Muscle layer of colon (tissue), 2 donors: ENCODE measurements at regions not wholly inside any gene's neighbourhood (a gene's known extent, or its start where the extent isn't known, plus 50 kb on each side); places are given as distances from the start of the nearest gene placed in this dataset.
"Not testable (repeated sequence)": the region's sequence is repeated elsewhere in the genome, so short reads cannot be mapped to it uniquely, and the experiment has no call there.

Source experiments
- H3K27ac ChIP-seq: one replicate; pipeline ENCODE4 v1.7.0; 2013; ENCODE audit warnings: low read depth, mild to moderate bottlenecking, low read length, moderate library complexity
- H3K27me3 ChIP-seq, 2 donors: one replicate each; pipeline ENCODE4 v1.7.0; 2013; ENCODE audit warnings: low read length in 2 of 2, mild to moderate bottlenecking in 2 of 2; ENCODE audit not compliant: insufficient read depth in 2 of 2, control insufficient read depth in 1 of 2
- H3K36me3 ChIP-seq: one replicate; pipeline ENCODE4 v1.7.0; 2013; ENCODE audit warnings: mild to moderate bottlenecking, low read length; ENCODE audit not compliant: insufficient read depth
- H3K4me1 ChIP-seq: one replicate; pipeline ENCODE4 v1.7.0; 2013; ENCODE audit warnings: mild to moderate bottlenecking, low read length; ENCODE audit not compliant: insufficient read depth
- H3K4me3 ChIP-seq, 2 donors: one replicate each; pipeline ENCODE4 v1.7.0; 2013; ENCODE audit warnings: low read length in 2 of 2, low read depth in 1 of 2, mild to moderate bottlenecking in 1 of 2, moderate library complexity in 1 of 2
- H3K9ac ChIP-seq: one replicate; pipeline ENCODE4 v1.7.0; 2013; ENCODE audit warnings: low read length
- H3K9me3 ChIP-seq: one replicate; pipeline ENCODE4 v1.7.0; 2013; ENCODE audit warnings: mild to moderate bottlenecking, low read length
- donor health status: abdominal sarcoma.
- donor health status: Adenocarcinoma of cecum.

- no peak overlapping the region for H3K27ac ChIP-seq
- no peak overlapping the region for H3K9ac ChIP-seq
- no peak overlapping the region for H3K4me3 ChIP-seq
- H3K36me3 ChIP-seq, result no peaks in the 10 kb centered on the region
- no peaks in the 10 kb centered on the region for H3K27me3 ChIP-seq
- H3K4me1 ChIP-seq, result no peaks in the 10 kb centered on the region
- H3K9me3 ChIP-seq, result no peaks in the 10 kb centered on the region
Measured at GRCh38 chr5:118070041-118070440, 918.3 kb downstream of the DTWD2 start.

GRCh38 chr5:118069452-118069851, 918.9 kb downstream of the DTWD2 start:
- no peak overlapping the region for H3K27ac ChIP-seq
- no peak overlapping the region for H3K9ac ChIP-seq
- no peaks in the 10 kb centered on the region for H3K36me3 ChIP-seq
- H3K9me3 ChIP-seq, result no peaks in the 10 kb centered on the region
- H3K4me3 ChIP-seq, result no peak overlapping the region
- no peaks in the 10 kb centered on the region for H3K4me1 ChIP-seq
- H3K27me3 ChIP-seq, result no peaks in the 10 kb centered on the region

- H3K9ac ChIP-seq, result no peak overlapping the region
- no peaks in the 10 kb centered on the region for H3K27me3 ChIP-seq
- no peak overlapping the region for H3K4me3 ChIP-seq
- no peaks in the 10 kb centered on the region for H3K36me3 ChIP-seq
- H3K9me3 ChIP-seq, result no peaks in the 10 kb centered on the region
- no peaks in the 10 kb centered on the region for H3K4me1 ChIP-seq
- H3K27ac ChIP-seq, result no peak overlapping the region
Measured at GRCh38 chr5:118068886-118069285, 919.5 kb downstream of the DTWD2 start.

GRCh38 chr5:118063836-118064235, 924.5 kb downstream of the DTWD2 start:
- not testable (repeated sequence) for H3K36me3 ChIP-seq, H3K9ac ChIP-seq, H3K27me3 ChIP-seq, H3K9me3 ChIP-seq, H3K27ac ChIP-seq, H3K4me1 ChIP-seq, H3K4me3 ChIP-seq

- Histone ChIP-seq H3K27ac (no peak overlapping the region), H3K36me3 (no peaks in the 10 kb centered on the region), H3K4me3 (no peak overlapping the region), H3K4me1 (no peaks in the 10 kb centered on the region), H3K27me3 (no peaks in the 10 kb centered on the region), H3K9me3 (no peaks in the 10 kb centered on the region), H3K9ac (no peak overlapping the region)
Measured at GRCh38 chr5:118060833-118061232, 927.5 kb downstream of the DTWD2 start.

GRCh38 chr5:118052503-118052902, 935.8 kb downstream of the DTWD2 start:
- Histone ChIP-seq H3K9me3 (no peaks in the 10 kb centered on the region), H3K36me3 (no peaks in the 10 kb centered on the region), H3K27ac (no peak overlapping the region), H3K27me3 (no peaks in the 10 kb centered on the region), H3K9ac (no peak overlapping the region), H3K4me1 (no peaks in the 10 kb centered on the region), H3K4me3 (no peak overlapping the region)

- Histone ChIP-seq H3K4me3 (no peak overlapping the region), H3K9me3 (no peaks in the 10 kb centered on the region), H3K4me1 (no peaks in the 10 kb centered on the region), H3K27ac (no peak overlapping the region), H3K36me3 (no peaks in the 10 kb centered on the region), H3K9ac (no peak overlapping the region), H3K27me3 (no peaks in the 10 kb centered on the region)
Measured at GRCh38 chr5:118044169-118044568, 944.2 kb downstream of the DTWD2 start.

- Histone ChIP-seq H3K4me1 (no peaks in the 10 kb centered on the region), H3K9ac (no peak overlapping the region), H3K4me3 (no peak overlapping the region), H3K27ac (no peak overlapping the region), H3K27me3 (no peaks in the 10 kb centered on the region), H3K36me3 (no peaks in the 10 kb centered on the region), H3K9me3 (no peaks in the 10 kb centered on the region)
Measured at GRCh38 chr5:118043531-118043930, 944.8 kb downstream of the DTWD2 start.

GRCh38 chr5:118042076-118042475, 946.3 kb downstream of the DTWD2 start:
- Histone ChIP-seq H3K36me3 (no peaks in the 10 kb centered on the region), H3K4me1 (no peaks in the 10 kb centered on the region), H3K9ac (no peak overlapping the region), H3K9me3 (no peaks in the 10 kb centered on the region), H3K27ac (no peak overlapping the region), H3K27me3 (no peaks in the 10 kb centered on the region), H3K4me3 (no peak overlapping the region)

- H3K9me3 ChIP-seq, result no peaks in the 10 kb centered on the region
- no peak overlapping the region for H3K9ac ChIP-seq
- H3K27ac ChIP-seq, result no peak overlapping the region
- H3K4me3 ChIP-seq, result no peak overlapping the region
- no peaks in the 10 kb centered on the region for H3K27me3 ChIP-seq
- no peaks in the 10 kb centered on the region for H3K36me3 ChIP-seq
- H3K4me1 ChIP-seq, result no peaks in the 10 kb centered on the region
Measured at GRCh38 chr5:118040496-118040895, 947.9 kb downstream of the DTWD2 start.

- H3K36me3 ChIP-seq, result no peaks in the 10 kb centered on the region
- no peaks in the 10 kb centered on the region for H3K4me1 ChIP-seq
- no peak overlapping the region for H3K9ac ChIP-seq
- no peak overlapping the region for H3K4me3 ChIP-seq
- no peak overlapping the region for H3K27ac ChIP-seq
- no peaks in the 10 kb centered on the region for H3K27me3 ChIP-seq
- no peaks in the 10 kb centered on the region for H3K9me3 ChIP-seq
Measured at GRCh38 chr5:118033686-118034338, 954.5 kb downstream of the DTWD2 start.

- Histone ChIP-seq H3K9ac (no peak overlapping the region), H3K27ac (no peak overlapping the region), H3K36me3 (no peaks in the 10 kb centered on the region), H3K9me3 (no peaks in the 10 kb centered on the region), H3K4me1 (no peaks in the 10 kb centered on the region), H3K27me3 (no peaks in the 10 kb centered on the region), H3K4me3 (no peak overlapping the region)
Measured at GRCh38 chr5:118029807-118030206, 958.5 kb downstream of the DTWD2 start.
